HG03439 (cell line): ENCODE measurements at regions not wholly inside any gene's neighbourhood (a gene's known extent, or its start where the extent isn't known, plus 50 kb on each side); places are given as distances from the start of the nearest gene placed in this dataset.
"Not testable (repeated sequence)": the region's sequence is repeated elsewhere in the genome, so short reads cannot be mapped to it uniquely, and the experiment has no call there.

Experiments
- ATAC-seq: cut with Tn5 transposase; IDR thresholded peaks from one replicate; pipeline ENCODE4 v1.9.1; 2021; ENCODE audit warnings: mild to moderate bottlenecking, moderate library complexity; ENCODE audit not compliant: unreplicated experiment

DNA sequence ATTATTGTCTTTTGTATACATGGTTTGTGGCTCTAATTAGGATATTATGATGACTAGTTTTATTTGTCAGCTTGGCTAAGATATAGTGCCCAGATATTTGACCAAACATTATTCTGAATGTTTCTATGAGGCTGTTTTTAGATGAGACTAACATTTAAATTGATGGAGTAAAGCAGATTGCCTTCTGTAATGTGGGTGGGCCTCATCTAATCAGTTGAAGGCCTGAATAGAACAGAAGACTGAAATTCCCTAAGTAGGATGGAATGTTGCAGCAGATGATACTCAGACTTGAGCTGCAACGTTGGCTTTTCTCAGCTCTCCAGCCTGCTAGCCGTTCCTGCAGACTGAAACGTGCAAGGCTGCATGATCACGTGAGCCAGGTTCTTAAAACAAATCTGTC lies 546.5 kb downstream of the EDEM1 start:
- no peak for ATAC-seq

DNA sequence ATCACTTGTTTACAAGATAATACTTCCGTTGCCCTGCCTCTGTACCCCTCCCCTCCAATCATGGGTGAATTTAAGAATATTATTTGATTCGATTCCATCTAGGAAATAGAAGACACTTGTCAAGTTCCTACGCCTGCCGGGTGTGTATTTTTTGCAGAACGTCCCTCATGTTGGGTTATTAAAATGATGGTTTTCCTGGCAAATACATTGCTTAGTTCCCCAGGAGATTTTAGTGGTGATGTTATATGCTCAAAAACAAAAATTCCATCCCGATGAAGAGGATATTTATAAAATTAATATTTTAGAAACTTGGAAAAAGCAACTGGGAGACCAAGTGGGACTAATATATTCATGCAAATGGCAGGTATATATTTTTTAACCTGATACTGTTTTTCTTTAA lies 548.4 kb downstream of the EDEM1 start:
- no peak for ATAC-seq

DNA sequence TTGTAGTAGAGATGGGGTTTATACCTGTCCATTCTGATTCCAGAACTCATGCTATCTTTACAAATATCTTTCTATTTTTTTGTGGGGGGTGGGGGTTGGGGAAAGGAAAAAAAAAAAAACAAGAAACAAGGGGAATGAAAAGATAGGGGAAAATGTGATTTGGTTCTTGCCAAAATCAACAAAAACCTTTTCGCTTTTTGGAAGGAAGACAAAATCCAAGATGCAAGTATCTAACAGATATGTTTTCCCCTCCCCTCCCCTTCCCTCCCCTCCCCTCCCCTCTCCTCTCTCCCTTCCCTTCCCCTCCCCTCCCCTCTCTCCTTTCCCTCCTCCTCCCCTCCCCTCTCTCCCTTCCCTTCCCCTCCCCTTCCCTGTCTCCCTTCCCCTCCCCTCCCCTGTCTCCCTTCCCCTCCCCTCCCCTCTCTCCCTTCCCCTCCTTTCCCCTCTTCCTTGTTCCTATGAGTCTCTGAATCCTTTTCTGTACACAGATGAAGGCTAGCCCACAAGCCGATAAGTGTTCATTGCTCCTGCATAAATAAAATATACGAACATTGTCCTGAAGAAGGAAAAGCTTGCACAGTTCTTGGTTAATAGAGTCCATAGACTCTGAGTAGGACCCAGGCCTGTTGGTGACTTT lies 551.9 kb downstream of the EDEM1 start:
- no peak for ATAC-seq

DNA sequence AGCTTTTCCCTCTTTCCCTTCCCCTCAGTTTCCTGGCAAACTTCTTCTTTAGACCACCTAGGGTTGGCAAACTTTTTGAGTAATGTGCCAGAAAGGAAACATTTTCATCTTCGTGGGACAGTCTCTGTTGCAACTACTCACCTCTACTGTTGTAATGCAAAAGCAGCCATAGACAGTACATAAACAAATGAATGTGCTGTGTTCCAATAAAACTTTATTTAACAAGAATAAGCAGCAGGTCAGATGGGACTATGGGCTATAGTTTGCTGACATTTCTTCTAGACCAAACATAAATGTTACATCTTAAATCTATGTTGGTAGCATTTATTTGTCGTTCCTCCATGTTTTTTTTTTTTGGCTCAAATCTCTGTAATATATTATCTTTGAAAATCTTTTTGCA lies 552.4 kb downstream of the EDEM1 start:
- ATAC-seq, result no peak

DNA sequence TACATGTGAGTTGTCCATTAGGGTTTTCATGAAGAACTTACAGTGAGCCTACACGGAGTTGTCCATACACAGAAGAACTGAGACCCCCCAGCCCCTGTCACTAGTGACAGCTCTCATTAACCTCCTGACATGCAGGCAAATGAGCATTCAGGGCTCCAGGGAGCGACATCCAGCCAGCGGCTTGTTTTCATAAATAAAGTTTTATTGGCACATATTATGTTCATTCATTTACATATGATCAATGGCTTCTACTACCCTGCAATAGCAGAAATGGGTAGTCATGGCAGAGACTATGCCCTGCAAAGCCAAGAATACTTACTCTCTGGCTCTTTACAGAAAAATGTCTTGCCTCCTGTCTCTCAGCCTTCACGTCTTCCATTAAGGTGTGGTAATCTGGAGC lies 553.5 kb downstream of the EDEM1 start:
- ATAC-seq, result no peak

DNA sequence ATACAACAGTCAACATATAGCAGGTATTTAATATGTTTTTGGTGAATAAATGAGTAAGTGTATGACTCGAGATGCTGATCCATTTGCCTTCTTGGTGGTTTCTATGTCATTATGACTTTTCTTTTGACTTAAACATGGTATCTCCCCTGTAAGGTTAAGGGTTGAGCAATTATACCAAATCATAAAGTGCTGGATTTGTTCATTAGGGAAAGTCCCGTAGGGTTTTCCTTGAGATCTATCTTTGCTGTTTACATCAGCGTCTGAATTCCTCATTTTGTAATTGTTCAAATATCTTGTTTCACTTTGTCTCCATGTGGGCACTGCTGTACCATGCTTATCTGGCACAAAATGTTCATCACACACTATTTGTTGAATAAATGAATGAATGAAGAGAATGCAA lies 562.6 kb downstream of the EDEM1 start:
- no peak for ATAC-seq

DNA sequence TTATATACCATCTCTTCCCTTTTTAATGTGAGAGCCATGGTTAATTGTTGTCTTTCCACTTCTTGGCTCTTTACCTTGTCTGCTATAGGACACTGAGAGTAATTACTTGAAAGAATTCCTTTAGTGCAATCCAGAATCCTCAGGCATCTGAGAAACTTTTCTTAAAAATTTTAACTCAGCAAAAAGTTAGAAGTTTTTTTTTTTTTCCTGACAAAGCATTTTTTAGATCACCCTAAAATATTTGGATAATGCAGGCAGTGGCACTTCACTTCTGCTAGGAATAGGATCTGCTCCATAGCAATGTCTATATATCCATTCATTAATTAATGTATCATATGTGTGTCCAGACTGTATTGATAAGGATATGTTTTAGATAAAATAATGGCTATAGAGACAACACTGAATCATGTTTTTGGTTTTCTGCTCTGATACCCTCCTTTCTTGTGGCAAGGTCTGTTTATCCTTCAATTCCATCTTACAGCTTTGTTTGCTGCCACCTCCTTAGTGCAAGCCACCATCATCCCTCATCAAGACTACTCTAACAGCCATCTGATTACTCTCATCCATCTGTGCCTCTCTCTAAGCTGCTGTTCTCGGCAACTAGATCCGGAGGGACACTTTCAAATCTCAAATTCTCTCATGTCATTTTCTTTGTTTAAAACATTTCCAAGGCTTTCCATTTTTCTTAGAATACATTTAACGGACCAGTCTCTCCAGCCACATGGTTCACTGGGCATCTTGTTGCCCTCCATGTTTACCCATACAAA lies 563.5 kb downstream of the EDEM1 start:
- no peak for ATAC-seq

DNA sequence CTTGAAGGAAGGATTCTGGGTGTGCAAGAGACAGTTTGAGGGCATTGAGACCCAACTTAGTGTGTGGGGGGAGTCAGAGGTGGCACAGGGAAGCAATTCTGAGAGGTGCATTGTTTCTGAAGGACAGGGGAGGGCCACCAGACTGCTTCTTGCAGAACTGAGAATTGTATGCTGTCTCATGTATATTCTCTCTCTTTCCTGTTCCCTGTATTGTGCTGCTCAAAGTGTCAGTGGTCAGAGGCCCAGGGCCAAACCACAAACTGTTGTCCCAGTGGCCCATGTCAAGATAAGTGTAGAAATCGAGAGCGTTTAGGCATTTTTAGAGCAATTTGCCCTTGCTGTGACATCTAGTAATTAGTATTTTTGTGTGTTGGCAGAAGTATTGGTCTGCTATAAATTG lies 567.1 kb downstream of the EDEM1 start:
- no peak for ATAC-seq

DNA sequence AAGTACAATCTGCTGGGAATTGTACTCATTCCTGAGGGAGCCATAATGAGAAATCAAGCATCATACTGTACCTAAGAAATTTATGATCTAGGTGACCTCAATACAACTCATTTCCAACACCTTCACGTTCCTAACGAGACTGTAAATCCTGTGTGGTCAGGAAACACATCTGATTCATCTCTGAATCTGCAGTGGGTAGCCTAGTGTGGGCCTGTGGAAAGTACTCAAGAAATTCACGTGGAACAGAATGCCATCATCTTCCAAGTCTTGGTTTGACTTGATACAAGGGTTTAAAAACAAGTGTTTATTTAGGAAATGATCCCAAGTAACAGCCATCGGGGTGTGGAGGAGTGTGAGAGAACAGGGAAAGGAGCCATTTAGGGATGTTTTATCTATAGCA lies 568.9 kb downstream of the EDEM1 start:
- no peak for ATAC-seq

DNA sequence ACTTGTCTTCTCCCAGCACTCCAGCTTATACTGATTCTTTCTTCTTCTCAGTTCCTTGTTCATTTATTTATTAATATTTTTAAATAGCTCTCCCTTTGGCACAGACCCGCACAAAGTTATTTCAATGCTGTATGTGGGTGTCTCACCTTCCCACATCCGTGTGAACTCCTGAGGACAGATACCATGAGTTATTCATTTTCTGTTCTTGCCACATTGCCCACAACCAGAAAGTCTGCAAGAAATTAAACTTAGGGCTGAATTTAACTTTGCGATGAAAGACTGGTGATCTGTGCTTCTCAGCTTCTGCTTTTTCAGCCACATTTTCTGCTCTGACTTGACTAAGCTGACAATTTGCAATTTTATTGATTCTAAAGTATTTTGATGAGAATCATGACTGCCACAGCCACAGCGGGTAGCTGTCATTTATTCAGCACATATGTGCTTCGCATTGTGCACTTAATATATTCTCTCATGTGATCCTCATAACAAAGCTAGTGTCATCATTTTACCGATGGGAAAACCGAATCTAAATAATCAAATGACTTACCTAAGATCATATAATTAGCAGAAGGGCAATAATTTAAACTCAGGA lies 569.8 kb downstream of the EDEM1 start:
- no peak for ATAC-seq

DNA sequence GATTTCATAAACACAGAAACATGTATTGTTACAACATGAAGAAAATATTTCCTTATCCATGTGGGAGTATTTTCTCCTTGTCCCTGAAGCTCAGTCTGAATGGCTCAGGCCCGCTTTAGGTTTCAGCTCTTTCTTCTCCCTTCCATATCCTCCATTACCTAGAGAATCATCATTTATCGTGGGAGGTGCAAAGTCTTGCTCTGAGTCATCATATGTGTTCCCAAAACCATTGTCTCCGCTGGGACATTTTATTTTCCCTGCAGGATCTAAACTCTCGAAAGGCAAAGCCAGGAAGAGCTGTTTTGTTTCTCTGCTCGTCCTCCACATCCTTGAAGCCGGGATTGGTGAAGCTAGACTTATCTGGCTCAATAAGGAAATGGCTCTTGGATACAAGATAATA lies 571.2 kb downstream of the EDEM1 start:
- no peak for ATAC-seq

DNA sequence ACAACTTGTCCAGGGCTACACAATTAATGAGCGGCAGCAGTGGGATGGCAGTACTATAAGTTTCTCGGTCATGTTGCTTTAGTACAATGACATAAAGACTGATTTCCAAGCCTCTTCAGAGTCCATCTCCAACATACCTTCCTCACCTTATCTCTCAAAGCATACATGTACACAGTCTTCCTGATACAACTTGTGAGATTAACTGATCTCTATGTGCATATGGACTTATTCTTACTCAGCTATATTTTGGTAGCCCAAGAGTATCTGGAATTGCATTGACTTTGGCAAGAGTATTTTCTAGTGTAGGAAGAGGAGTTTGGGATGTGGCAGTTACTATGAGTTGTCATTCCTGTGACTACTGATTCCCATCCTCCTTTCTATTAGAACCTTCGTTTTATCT lies 575.0 kb downstream of the EDEM1 start:
- no peak for ATAC-seq

DNA sequence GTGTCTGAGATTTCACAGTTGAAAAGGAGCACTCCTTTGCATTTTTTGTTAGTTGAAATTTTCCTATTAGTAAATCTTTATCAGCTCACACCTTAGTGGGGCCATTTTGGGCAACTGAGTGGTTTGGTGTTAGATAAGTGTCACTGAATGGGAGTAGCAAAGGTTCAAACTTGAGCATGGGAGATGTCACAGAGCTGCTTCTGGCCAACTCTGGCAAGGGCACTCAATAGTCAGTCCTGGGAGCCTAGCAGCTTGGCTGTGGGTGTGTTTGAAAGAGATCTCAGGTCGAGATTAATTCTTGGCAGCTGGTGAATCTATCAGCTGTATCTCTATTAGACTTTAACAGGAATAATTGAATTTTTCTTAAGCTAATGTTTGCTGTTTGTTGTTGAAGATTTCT lies 579.3 kb downstream of the EDEM1 start:
- ATAC-seq, result no peak

DNA sequence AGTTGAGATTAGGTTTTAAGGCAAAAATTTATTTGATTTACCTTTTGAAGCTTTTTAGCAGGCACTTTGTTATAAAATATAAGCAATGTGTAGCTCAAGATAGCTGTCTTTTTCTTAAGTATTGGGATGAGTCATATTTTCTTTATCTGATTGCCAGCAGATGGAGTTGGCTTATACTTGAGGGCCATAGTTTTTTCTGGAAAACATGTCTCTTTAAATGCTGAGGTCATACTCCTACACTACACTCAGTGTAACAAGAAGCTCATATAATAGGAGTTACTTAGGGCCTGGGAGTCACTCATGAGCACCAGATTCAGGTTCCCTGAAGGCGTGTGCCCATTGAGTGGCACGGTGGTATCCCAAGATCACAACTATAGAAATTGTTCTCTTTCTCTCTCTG lies 579.8 kb downstream of the EDEM1 start:
- no peak for ATAC-seq

DNA sequence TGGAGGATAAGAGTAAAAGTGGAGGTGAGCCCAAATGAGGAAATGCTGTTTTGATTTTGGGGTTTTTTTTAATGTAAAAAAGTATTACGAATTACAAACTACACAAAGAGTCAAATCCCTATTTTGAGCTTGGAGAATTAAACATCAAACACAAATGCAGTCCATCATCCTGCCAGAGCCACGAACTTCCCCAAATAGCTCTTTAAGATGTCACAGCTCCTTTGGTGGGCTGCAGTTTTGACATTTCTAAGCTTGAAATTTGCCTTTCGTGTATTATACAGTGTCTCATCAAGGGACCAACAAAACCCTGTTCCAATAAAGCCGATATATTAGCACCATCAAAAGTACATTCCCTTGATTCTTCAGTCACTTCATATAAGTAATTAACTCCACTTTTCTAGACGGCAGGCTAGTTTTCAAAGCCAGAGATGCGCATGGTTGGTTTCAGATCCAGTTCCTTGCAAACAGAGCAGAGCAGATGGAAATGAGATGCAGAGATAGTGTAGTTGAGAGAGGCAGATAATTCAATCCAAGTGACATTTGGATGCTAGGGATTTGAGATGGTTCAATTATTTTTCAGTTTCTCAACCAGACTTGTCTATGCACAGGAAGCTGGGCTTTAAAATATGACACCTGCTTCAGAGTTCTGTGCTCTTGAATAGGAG lies 580.9 kb downstream of the EDEM1 start:
- no peak for ATAC-seq

DNA sequence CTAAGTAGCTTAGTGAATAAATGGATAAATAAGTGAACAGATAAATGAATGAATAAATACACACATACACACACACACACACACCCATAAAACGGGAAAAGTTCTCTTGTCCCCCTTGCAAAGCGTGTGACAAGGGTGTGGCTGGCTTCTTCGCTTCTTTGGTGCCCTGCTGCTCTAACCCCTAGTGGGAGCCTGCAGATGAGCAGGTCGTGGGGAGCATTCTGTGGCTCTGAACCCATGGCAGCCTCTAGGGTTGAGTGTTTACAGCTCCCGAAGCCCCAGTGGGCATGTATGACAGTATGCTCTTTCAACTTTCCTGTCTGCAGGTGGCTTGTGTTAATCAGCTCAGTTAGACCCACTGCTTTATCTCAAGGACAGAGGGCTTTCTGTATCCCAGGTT lies 582.3 kb downstream of the EDEM1 start:
- no peak for ATAC-seq

DNA sequence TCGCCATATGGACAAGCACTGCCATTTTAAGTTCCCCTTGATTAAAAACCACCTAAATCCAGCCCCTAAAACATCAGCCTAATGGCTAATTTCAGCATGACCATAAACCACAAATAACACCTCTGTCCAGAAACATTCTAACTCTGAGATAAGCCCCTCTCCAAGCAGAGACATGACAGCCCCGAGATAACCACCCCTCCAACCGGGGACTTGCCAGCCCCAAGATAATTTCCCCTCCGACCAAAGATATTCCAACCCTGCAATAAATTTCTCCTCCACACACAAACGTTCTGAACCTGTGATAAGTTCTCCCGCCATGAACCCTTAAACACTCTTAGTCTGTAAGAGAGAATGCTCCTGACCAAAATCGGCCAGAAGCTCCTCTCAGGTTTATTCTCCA lies 586.8 kb downstream of the EDEM1 start:
- ATAC-seq, result no peak

DNA sequence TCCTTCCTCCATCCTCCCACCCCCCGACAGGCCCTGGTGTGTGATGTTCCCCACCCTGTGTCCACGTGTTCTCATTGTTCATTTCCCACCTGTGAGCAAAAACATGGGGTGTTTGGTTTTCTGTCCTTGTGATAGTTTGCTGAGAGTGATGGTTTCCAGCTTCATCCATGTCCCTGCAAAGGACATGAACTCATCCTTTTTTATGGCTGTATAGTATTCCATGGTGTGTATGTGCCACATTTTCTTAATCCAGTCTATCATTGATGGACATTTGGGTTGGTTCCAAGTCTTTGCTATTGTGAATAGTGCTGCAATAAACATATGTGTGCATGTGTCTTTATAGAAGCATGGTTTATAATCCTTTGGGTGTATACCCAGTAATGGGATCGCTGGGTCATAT lies 587.6 kb downstream of the EDEM1 start:
- ATAC-seq, result not testable (repeated sequence)

DNA sequence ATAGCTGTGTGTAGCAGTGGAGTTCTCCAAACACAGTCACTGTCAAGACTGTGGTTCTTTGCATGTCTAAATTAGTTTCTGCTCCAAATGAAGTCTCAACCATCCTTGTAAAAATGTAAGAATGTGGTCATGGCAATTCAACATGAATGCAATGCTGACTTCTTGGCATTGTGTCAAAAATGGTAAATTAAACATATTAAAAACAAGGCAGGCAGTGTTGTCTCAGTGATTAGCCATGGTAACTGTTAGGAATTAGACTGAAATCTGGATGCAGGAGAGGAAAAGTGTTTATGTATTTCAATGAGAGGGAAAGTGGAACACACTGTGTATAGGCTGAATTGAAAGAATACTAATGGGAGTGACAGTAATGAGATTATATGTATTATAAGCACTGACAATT lies 597.2 kb downstream of the EDEM1 start:
- no peak for ATAC-seq

DNA sequence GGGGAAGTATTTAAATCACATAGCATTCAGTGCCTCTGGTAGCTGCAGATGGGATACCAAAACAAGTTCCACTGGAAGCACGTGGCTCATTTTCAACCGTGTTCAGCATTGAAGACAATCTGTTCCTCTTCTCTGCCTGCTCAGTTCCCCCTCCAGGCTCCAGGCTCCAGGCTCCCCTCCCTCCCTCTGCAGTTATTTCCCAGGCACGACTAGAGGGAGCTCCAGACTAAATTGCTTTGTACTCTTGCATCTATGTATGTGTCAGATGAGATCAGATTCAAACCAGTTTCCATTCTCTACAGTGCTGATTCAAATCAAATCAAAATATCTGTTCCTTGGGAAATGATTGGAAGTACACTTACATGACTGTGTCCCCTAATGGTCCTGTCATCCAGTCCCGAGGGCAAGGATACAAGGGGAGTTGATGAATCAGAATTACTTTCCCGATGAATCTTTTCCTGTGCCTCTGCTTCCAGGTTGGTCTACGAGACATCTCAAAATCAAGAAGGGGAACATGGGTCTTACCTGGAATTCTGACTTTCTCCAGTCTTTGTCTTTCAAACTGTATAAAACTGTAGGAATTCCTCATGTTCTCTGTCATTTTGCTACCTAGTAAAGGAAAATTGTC lies 600.5 kb downstream of the EDEM1 start:
- ATAC-seq, result no peak

DNA sequence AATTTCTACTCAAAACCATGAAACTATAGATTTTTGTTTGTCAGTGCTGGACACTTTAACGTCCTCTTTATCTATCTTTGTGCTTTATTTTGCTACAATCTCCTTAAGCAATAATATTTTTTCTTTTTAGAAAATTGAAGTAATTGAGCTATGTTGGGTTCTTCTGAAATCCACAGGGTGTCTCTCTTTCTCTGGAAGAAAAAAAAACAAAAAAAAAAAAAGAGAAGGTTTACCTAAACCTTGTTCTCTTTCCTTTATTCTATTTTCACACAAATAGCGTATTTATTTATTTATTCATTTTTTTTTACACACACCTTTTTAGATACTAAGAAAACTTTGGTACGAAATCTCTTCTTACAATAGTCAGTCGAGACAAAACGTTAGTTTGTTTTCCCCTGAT lies 601.0 kb downstream of the EDEM1 start:
- no peak for ATAC-seq

DNA sequence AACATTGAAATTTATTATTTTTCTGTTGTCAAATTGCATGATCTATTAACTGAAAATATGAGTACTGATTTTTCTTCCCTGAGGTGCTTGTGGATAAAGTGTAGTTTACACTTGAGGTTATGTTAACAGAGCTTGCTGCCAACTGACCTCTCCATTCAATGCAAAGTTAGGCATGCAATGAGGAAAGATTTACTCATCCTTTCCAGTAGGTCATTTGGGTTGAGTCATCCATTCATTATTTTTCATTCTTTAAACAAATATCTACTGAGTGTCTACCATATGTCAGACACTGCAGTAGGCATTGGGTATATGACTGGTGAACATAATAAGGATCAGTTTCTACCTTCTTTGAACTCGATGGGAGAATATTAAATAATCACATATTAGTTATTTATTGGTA lies 604.1 kb downstream of the EDEM1 start:
- ATAC-seq, result no peak
